Heart left ventricle (tissue), 16 donors: ENCODE measurements at regions not wholly inside any gene's neighbourhood (a gene's known extent, or its start where the extent isn't known, plus 50 kb on each side); places are given as distances from the start of the nearest gene placed in this dataset.

Experiments used
- ATAC-seq, 4 donors: fragments of 200-7000 bp; cut with Tn5 transposase; one replicate each; pipeline ENCODE4 v1.9.1; 2020 to 2022; ENCODE audit warnings: moderate library complexity in 4 of 4, mild to moderate bottlenecking in 3 of 4, moderate number of reproducible peaks in 1 of 4
- DNase-seq, 5 donors: peaks; one replicate each; pipeline ENCODE4 v3.0.0-alpha.2; 2020
- H3K27ac ChIP-seq, 12 donors: fragments of 200-600 bp; sonication (generic) in 4 of 12; one replicate each; pipeline versions ENCODE4 v1.5.0 to v1.8.0; 2016 to 2022; ENCODE audit warnings: mild to moderate bottlenecking in 2 of 12
- H3K27me3 ChIP-seq, 9 donors: fragments of 200-600 bp; sonication (generic) in 2 of 9; one replicate each; pipeline versions ENCODE4 v1.5.1 to v1.8.0; 2016 to 2022; ENCODE audit warnings: mild to moderate bottlenecking in 3 of 9
- H3K36me3 ChIP-seq, 9 donors: fragments of 200-600 bp; sonication (generic) in 2 of 9; one replicate each; pipeline versions ENCODE4 v1.5.0 to v1.8.0; 2018 to 2022; ENCODE audit warnings: mild to moderate bottlenecking in 2 of 9
- H3K4me1 ChIP-seq, 12 donors: fragments of 200-600 bp; sonication (generic) in 4 of 12; one replicate each; pipeline versions ENCODE4 v1.5.0 to v1.8.0; 2016 to 2022; ENCODE audit warnings: mild to moderate bottlenecking in 3 of 12
- H3K4me3 ChIP-seq, 12 donors: fragments of 200-600 bp; sonication (generic) in 4 of 12; one replicate each; pipeline versions ENCODE4 v1.5.0 to v1.8.0; 2017 to 2022; ENCODE audit warnings: mild to moderate bottlenecking in 9 of 12, moderate library complexity in 4 of 12
- H3K9me3 ChIP-seq, 12 donors: fragments of 200-600 bp; sonication (generic) in 4 of 12; one replicate each; pipeline versions ENCODE4 v1.5.0 to v1.8.0; 2016 to 2022; ENCODE audit warnings: mild to moderate bottlenecking in 1 of 12
- CTCF ChIP-seq, 12 donors: fragments of 200-600 bp; sonication (generic) in 4 of 12; IDR thresholded peaks; one replicate each; pipeline versions ENCODE4 v1.5.0 to v1.8.0; 2018 to 2022; ENCODE audit warnings: antibody characterized with exemption in 12 of 12, mild to moderate bottlenecking in 5 of 12
- POLR2A ChIP-seq, 2 donors: fragments of 450-650 bp; IDR thresholded peaks; one replicate each; pipeline ENCODE4 v1.6.1; 2017; ENCODE audit warnings: antibody characterized with exemption in 2 of 2, mild to moderate bottlenecking in 2 of 2, moderate library complexity in 2 of 2
- WGBS, 4 donors: extraction: QIAGEN DNeasy Blood & Tissue Kit in 2 of 4; methylation state at CpG; one replicate each; pipeline versions ENCODE4 v1.1.5 to v1.1.7; 2013 to 2018; 5-methylcytosine and 5-hydroxymethylcytosine counted together
- intact Hi-C, 10 donors: fragments of 100-400 bp; cut with DNase I; formaldehyde crosslinking; loops; one replicate each; pipeline versions ENCODE4 v1.11.1 to v1.14.2; 2022
- donor health status: ischemic (EF 13 %, LVEDD 7.1; RV severe dilation, severe dysfunction).
- donor health status: healthy with polysubstance abuse.
- donor health status: DM: no; HTN: yes; CAD: no.
- donor health status: DM: no; HTN: no; CAD: no.
- donor health status: ischemic (EF 25% LVEDD 6.9; RV normal size, moderate dysfunction).
- donor health status: ischemic (EF 25% LVEDD 5.7; RV mildly dilated, moderate dysfunction).
- donor health status: healthy.
- donor health status: DM: yes; HTN: yes; CAD: no.
- donor health status: ischemic (EF 35%, LVEDD 5.7; RV mildly dilated, moderate dysfunction).
- donor health status: nonischemic (EF 11% LVEDD 7.7; RV severe dilation, severe dysfunction).
- donor health status: DM: yes; HTN: yes; CAD: no.
- donor health status: PGD.
- donor health status: ischemic (EF 29% LVEDD 5.4; RV normal size, mild dysfunction).
- donor health status: nonischemic (EF 23%, LVEDD 6.1; RV moderate dilation, normal function).

DNA sequence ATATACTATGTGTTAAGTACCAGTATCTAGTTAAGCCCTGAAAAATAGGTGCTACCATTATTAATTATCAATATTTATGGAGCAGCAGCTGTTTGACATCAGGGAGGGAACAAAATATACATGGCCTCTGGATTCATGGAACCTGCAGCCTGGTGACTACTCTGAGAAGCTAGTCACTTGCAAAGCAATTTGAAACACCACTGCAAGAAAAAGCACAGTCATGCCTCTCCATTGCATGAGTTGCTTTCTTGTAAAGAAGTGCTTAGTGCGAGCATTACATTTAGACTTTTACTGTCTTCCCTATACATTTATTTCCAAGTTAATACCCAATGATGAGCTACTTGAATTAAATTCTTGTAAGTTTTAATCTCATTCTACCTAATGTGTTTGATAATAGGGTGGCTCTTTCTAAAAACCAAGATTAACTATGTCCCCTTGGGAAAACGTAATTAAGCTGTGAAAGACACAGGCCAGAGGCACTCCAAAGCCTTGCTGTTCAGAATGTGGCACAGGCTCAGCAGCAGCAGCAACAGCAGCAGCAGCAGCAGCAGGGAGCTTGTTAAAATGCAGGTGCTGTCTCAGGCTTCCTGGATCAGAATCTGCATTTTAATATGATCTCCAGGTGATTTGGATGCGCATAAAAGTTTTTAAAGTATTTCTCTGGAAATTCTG, 83.6 kb downstream of the PFDN4 start:
- TF ChIP-seq POLR2A (IDR thresholded peaks at IDR 0.05) (no peak), CTCF (IDR thresholded peaks at IDR 0.05) (no peak)
- no peak for DNase-seq
- no peak for ATAC-seq
- Histone ChIP-seq H3K4me1 (peaks cover 0 to 7% (median 0%) of the 10 kb centered on the region in 12 donors), H3K4me3 (no peak overlapping the region), H3K27ac (no peak overlapping the region), H3K36me3 (no peaks in the 10 kb centered on the region), H3K9me3 (no peaks in the 10 kb centered on the region), H3K27me3 (peaks cover 0 to 7% (median 0%) of the 10 kb centered on the region in 9 donors)
- 59 to 75% (median 65%) methylated on average over 3 of the region's 3 CpGs for WGBS, 4 donors
- intact Hi-C loops = no loop called here

- H3K4me1 ChIP-seq = peaks cover 0 to 7% (median 0%) of the 10 kb centered on the region in 12 donors
- ATAC-seq (no peak), DNase-seq (no peak)
- H3K27ac ChIP-seq = no peak overlapping the region
- H3K36me3 ChIP-seq = no peaks in the 10 kb centered on the region
- no peaks in the 10 kb centered on the region for H3K9me3 ChIP-seq
- WGBS, 4 donors = 60 to 81% (median 72%) methylated on average over 3 of the region's 3 CpGs
- intact Hi-C loops = no loop called here
- H3K27me3 ChIP-seq = peaks cover 0 to 7% (median 0%) of the 10 kb centered on the region in 9 donors
- no peak overlapping the region for H3K4me3 ChIP-seq
- TF ChIP-seq POLR2A (IDR thresholded peaks at IDR 0.05) (no peak), CTCF (IDR thresholded peaks at IDR 0.05) (no peak)
These were observed 84.3 kb downstream of the PFDN4 start for GRCh38 chr20:54292185-54292584.

GRCh38 chr20:54293526-54293925, 85.6 kb downstream of the PFDN4 start:
- Histone ChIP-seq H3K4me3 (no peak overlapping the region), H3K36me3 (no peaks in the 10 kb centered on the region), H3K27me3 (peaks cover 0 to 7% (median 0%) of the 10 kb centered on the region in 9 donors), H3K4me1 (peaks cover 0 to 7% (median 0%) of the 10 kb centered on the region in 12 donors), H3K27ac (peak overlapping the region in 2 of 12 donors; percentile 5 to 30), H3K9me3 (no peaks in the 10 kb centered on the region)
- intact Hi-C loops = no loop called here
- no peak for ATAC-seq
- TF ChIP-seq POLR2A (IDR thresholded peaks at IDR 0.05) = no peak
- TF ChIP-seq CTCF (IDR thresholded peaks at IDR 0.05) = no peak
- WGBS, 4 donors = 34 to 62% (median 39%) methylated on average over 2 of the region's 2 CpGs
- peak in 2 of 5 donors; percentile 22 to 35 for DNase-seq

GRCh38 chr20:54294094-54294493, 86.2 kb downstream of the PFDN4 start:
- WGBS, 4 donors = 56 to 67% (median 61%) methylated on average over 2 of the region's 2 CpGs
- Histone ChIP-seq H3K4me3 (no peak overlapping the region), H3K4me1 (peaks cover 0 to 7% (median 0%) of the 10 kb centered on the region in 12 donors), H3K27ac (peak overlapping the region in 3 of 12 donors; percentile 5 to 17 (median 7)), H3K27me3 (peaks cover 0 to 7% (median 0%) of the 10 kb centered on the region in 9 donors), H3K9me3 (no peaks in the 10 kb centered on the region), H3K36me3 (no peaks in the 10 kb centered on the region)
- intact Hi-C loops = no loop called here
- TF ChIP-seq POLR2A (IDR thresholded peaks at IDR 0.05) = no peak
- TF ChIP-seq CTCF (IDR thresholded peaks at IDR 0.05) = no peak
- no peak for ATAC-seq
- no peak for DNase-seq
